GM15510 (cell line): ENCODE measurements at regions not wholly inside any gene's neighbourhood (a gene's known extent, or its start where the extent isn't known, plus 50 kb on each side); places are given as distances from the start of the nearest gene placed in this dataset.

Source experiments
- POLR2A ChIP-seq: IDR thresholded peaks from 3 replicates; pipeline ENCODE4 v1.6.1; 2011; ENCODE audit warnings: borderline replicate concordance; ENCODE audit not compliant: insufficient read length; ENCODE audit errors: extremely low read depth

GRCh38 chr11:19605520-19606371, 106.9 kb upstream of the NAV2 start:
- TF ChIP-seq POLR2A, result no peak

- TF ChIP-seq POLR2A, result no peak
Observed at GRCh38 chr11:19604679-19605375, 107.8 kb upstream of the NAV2 start.

- TF ChIP-seq POLR2A, result no peak
Observed at GRCh38 chr11:19603771-19604170, 108.9 kb upstream of the NAV2 start.

GRCh38 chr11:19602891-19603290, 109.7 kb upstream of the NAV2 start:
- TF ChIP-seq POLR2A, result no peak

- TF ChIP-seq POLR2A, result no peak
Observed at GRCh38 chr11:19602406-19602805, 110.2 kb upstream of the NAV2 start.

- TF ChIP-seq POLR2A, result no peak
Observed at GRCh38 chr11:19601235-19601634, 111.4 kb upstream of the NAV2 start.

- no peak for TF ChIP-seq POLR2A
Observed at GRCh38 chr11:19599681-19600080, 113.0 kb upstream of the NAV2 start.

- no peak for TF ChIP-seq POLR2A
Observed at GRCh38 chr11:19598876-19599486, 113.7 kb upstream of the NAV2 start.

GRCh38 chr11:19598456-19598855, 114.2 kb upstream of the NAV2 start:
- no peak for TF ChIP-seq POLR2A

GRCh38 chr11:19597876-19598275, 114.8 kb upstream of the NAV2 start:
- TF ChIP-seq POLR2A, result no peak

GRCh38 chr11:19597206-19597605, 115.4 kb upstream of the NAV2 start:
- TF ChIP-seq POLR2A, result no peak

GRCh38 chr11:19595840-19596751, 116.5 kb upstream of the NAV2 start:
- no peak for TF ChIP-seq POLR2A

GRCh38 chr11:19595499-19595839, 117.2 kb upstream of the NAV2 start:
- no peak for TF ChIP-seq POLR2A

- TF ChIP-seq POLR2A, result no peak
Observed at GRCh38 chr11:19594326-19594725, 118.3 kb upstream of the NAV2 start.

- no peak for TF ChIP-seq POLR2A
Observed at GRCh38 chr11:19592842-19593241, 119.8 kb upstream of the NAV2 start.
